ENCODE measurements at regions not wholly inside any gene's neighbourhood (a gene's known extent, or its start where the extent isn't known, plus 50 kb on each side); places are given as distances from the start of the nearest gene placed in this dataset.

GRCh38 chr13:30845297-30846214 is 60.5 kb upstream of the MEDAG start:
- peak; percentile 70 for DNase-seq

- no peak for DNase-seq
Observed at GRCh38 chr13:30846311-30846710, 59.8 kb upstream of the MEDAG start.

- no peak for DNase-seq
Observed at GRCh38 chr13:30846866-30847265, 59.2 kb upstream of the MEDAG start.

- DNase-seq = no peak
Observed at GRCh38 chr13:30847650-30848307, 58.3 kb upstream of the MEDAG start.

- DNase-seq = no peak
Observed at GRCh38 chr13:30848332-30849027, 57.6 kb upstream of the MEDAG start.

- no peak for DNase-seq
Observed at GRCh38 chr13:30849611-30850010, 56.5 kb upstream of the MEDAG start.

- DNase-seq = no peak
Observed at GRCh38 chr13:30850204-30850866, 55.7 kb upstream of the MEDAG start.

- no peak for DNase-seq
Observed at GRCh38 chr13:30850867-30851211, 55.2 kb upstream of the MEDAG start.

GRCh38 chr13:30851697-30852096 is 54.4 kb upstream of the MEDAG start:
- DNase-seq = no peak

- no peak for DNase-seq
Observed at GRCh38 chr13:30855569-30855968, 50.5 kb upstream of the MEDAG start.

DNA sequence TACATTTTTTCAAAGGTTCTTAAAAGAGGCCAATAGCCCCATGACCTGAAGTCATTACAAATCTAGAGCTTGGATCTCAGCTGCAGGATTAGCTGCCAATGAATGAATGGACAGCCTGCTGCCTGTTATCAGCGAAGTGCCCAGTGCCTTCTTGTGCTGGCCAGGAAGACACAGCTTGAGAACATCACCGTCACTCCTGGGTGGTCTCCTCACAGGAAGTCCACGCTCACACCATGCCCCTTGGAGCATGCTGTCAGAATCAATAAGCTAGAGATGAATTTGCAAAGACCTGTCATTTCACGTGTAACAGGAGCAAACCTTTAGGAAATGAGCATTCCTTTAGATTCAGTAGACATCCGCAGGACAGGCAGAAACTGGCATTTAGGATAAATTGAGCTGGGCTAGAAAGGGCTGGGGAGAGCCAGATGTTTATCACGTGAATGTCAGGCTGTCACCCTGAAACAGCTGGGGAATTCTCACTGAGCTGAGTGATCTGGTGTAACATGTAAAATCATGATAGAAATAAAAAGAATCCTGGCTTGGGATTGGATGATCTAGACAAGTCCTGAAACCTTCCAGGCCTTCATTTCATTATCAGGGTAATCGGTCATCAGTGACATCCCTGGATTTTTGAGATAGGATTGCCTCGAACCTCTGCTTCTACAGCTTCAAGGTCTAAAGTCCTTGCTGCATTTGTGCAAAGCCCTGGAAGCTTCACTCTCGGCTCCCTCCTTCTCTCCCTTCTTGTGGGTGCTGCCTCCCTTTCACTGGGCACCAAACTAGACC is 49.9 kb upstream of the MEDAG start:
- no peak for DNase-seq

All from inflammatory macrophage (primary cell).